HUES6 (cell line): ENCODE measurements at regions not wholly inside any gene's neighbourhood (a gene's known extent, or its start where the extent isn't known, plus 50 kb on each side); places are given as distances from the start of the nearest gene placed in this dataset.
"Not testable (repeated sequence)": the region's sequence is repeated elsewhere in the genome, so short reads cannot be mapped to it uniquely, and the experiment has no call there.

ENCODE experiments used
- H3K27ac ChIP-seq: 2 replicates; pipeline ENCODE4 v1.7.0; 2013; ENCODE audit warnings: low read depth, mild to moderate bottlenecking, low read length, inconsistent platforms
- H3K27me3 ChIP-seq: 2 replicates; pipeline ENCODE4 v1.6.1; 2013; ENCODE audit warnings: low read length; ENCODE audit not compliant: control insufficient read depth, insufficient read depth
- H3K36me3 ChIP-seq: 2 replicates; pipeline ENCODE4 v1.6.1; 2013; ENCODE audit warnings: low read length; ENCODE audit not compliant: control insufficient read depth, insufficient read depth
- H3K4me1 ChIP-seq: 2 replicates; pipeline ENCODE4 v1.6.1; 2013; ENCODE audit warnings: low read length; ENCODE audit not compliant: control insufficient read depth, insufficient read depth
- H3K4me3 ChIP-seq: 2 replicates; pipeline ENCODE4 v1.5.1; 2013; ENCODE audit warnings: low read depth, low read length
- H3K9ac ChIP-seq: one replicate; pipeline ENCODE4 v1.6.1; 2013; ENCODE audit warnings: mild to moderate bottlenecking, low read length
- H3K9me3 ChIP-seq: 2 replicates; pipeline ENCODE4 v1.6.1; 2013; ENCODE audit warnings: low read depth, low read length; ENCODE audit not compliant: control insufficient read depth, insufficient read depth

DNA sequence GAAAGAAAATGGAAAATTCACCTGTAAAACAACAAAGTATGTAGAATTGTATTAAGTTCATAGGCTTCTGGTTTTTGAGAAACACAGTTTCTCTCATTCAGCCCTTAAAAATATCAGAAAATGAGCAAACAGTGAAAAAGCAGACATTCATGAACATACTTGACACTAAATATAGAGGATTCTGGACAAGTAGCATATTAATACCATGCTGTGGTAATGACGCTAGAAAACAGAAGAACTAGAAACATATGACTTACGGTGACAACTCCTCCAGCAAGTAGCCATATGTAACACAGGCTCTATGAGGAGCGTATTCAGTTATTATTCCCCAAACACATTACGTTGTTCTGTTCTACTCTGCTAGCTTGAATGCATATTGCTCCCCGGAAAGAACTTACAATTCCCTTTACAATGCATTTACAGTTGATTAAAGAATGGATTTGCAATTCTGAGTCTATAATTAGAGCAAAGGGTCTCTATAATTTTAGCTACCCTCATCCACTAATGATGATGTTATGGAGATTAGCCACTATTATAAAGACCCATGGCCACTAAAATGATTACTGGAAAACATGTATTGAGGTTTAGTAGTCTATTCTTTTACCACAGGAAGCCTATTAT lies 672.1 kb downstream of the EFNB2 start:
- H3K4me1 ChIP-seq = no peaks in the 10 kb centered on the region
- H3K27ac ChIP-seq = no peak overlapping the region
- no peak overlapping the region for H3K4me3 ChIP-seq
- H3K9me3 ChIP-seq = 0 out of 2 replicates have a peak, but pooled peaks cover 3% of the 10 kb centered on the region
- no peaks in the 10 kb centered on the region for H3K27me3 ChIP-seq
- no peaks in the 10 kb centered on the region for H3K36me3 ChIP-seq
- H3K9ac ChIP-seq = no peak overlapping the region

DNA sequence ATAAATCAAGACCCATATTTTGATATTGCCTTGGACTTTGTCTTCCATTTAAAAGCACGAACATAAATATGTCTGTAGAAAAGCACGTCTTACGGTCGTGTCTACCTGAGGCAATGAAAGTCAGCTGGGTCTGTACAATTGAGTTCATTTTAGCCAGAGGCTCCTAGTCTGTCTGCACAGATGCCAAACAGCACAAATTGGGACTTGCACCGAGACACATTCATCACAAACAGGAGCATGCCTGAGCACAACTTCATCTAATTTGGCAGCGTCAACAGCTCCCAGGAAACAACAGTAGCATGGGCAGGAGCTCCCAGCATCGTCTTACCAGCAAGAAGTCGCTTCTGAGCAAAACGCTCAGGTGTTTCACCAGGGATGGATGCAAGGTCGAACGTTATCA lies 687.0 kb downstream of the EFNB2 start:
- Histone ChIP-seq H3K27me3 (no peaks in the 10 kb centered on the region), H3K4me1 (no peaks in the 10 kb centered on the region), H3K36me3 (no peaks in the 10 kb centered on the region), H3K9ac (no peak overlapping the region), H3K9me3 (no peaks in the 10 kb centered on the region), H3K4me3 (no peak overlapping the region), H3K27ac (no peak overlapping the region)

DNA sequence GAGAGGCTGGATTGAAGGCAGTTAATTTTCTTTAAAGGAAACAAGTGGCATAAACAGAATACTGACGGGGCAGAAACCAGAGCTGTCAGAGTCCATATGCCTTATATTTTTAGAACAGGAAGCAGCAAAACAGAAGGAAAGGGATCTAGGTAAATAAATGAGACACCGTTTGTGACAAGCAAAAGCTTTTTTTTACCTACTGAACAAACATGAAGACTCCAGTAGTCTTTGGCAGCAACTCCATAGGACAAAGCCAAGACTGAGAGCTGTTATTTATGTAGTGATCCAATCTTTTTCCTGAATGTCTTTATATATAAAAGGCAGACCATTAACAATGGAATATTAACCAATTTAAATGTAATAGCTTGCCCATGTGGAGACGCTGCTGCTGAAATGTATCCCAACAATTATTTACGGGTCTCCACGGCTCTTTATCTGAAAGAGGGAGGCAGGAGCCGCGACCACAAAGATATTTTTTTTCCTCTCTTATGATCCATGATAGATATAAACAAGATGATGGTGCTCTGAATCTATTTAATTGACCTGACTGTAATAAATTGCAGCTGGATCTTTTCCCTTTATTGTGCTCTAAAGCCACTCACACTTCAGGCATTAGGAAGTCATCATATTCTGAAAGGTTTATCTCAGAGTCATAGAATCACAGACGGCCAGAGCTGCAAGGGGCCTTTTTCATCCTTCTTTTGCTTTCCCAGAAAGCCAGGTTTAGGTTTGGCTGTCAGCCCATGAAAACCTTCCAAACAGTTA lies 687.8 kb downstream of the EFNB2 start:
- Histone ChIP-seq H3K27ac (no peak overlapping the region), H3K9ac (no peak overlapping the region), H3K4me3 (no peak overlapping the region), H3K4me1 (no peaks in the 10 kb centered on the region), H3K36me3 (no peaks in the 10 kb centered on the region), H3K9me3 (no peaks in the 10 kb centered on the region), H3K27me3 (no peaks in the 10 kb centered on the region)

DNA sequence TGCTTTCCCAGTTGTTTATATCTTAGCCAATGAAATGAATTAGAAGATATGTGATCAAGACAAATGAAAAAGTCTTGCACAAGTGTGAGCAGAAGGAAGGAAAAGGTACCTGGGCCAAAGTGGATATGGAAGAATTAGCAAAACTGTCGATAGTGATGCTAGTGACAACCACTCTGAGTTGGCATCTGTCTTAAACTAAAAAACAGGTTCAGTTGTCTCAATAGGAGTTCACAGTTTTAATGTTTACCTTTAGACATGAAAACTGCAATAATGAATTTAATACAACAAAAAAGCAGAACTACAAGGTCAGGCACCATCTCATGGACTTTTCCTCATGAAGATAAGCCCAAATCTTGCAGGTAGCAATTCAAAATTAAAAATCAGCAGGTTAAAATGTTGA lies 688.5 kb downstream of the EFNB2 start:
- Histone ChIP-seq H3K9me3 (no peaks in the 10 kb centered on the region), H3K27me3 (no peaks in the 10 kb centered on the region), H3K9ac (no peak overlapping the region), H3K4me3 (no peak overlapping the region), H3K27ac (no peak overlapping the region), H3K36me3 (no peaks in the 10 kb centered on the region), H3K4me1 (no peaks in the 10 kb centered on the region)

DNA sequence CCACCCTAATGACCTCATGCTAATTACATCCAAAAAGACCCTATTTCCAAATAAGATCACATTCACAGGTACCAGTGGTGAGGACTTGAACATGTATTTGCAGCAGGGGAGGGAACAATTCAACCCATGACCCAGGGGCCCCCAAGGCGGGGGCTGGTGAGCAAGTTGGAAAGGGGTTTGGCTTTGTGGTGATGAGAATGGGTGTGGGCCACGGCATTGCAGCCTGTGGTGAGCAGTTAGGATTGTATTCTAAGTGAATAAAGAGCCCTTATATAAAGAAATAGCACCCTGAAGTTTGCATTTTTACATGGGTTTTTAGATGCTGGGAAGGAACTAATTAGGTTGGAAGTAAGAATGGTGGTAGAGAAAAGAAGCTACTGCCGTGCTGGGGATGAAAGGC lies 694.2 kb downstream of the EFNB2 start:
- Histone ChIP-seq H3K4me1 (no peaks in the 10 kb centered on the region), H3K36me3 (no peaks in the 10 kb centered on the region), H3K9ac (no peak overlapping the region), H3K4me3 (no peak overlapping the region), H3K9me3 (no peaks in the 10 kb centered on the region), H3K27me3 (no peaks in the 10 kb centered on the region), H3K27ac (no peak overlapping the region)

DNA sequence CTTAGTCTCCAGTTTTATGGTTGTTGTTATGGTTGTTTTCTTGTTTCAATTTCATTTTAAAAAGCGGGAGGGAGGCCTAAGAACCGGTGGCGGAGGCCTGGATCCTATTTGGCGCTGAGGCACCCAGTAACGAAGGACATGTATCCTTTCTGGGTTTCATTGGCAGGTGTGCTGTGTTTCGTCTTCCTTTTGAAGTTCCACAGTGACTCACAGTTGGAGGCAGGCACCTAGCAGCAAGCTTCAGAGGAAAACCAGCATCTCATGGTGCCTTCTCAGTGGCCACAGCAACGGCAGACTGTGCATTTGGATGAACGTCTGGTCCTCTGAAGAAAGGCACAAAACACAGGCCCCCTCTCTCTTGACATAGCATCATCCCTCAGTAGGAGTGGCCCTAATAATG lies 697.2 kb downstream of the EFNB2 start:
- Histone ChIP-seq H3K9me3 (no peaks in the 10 kb centered on the region), H3K27me3 (no peaks in the 10 kb centered on the region), H3K4me1 (no peaks in the 10 kb centered on the region), H3K4me3 (no peak overlapping the region), H3K9ac (no peak overlapping the region), H3K27ac (no peak overlapping the region), H3K36me3 (no peaks in the 10 kb centered on the region)

DNA sequence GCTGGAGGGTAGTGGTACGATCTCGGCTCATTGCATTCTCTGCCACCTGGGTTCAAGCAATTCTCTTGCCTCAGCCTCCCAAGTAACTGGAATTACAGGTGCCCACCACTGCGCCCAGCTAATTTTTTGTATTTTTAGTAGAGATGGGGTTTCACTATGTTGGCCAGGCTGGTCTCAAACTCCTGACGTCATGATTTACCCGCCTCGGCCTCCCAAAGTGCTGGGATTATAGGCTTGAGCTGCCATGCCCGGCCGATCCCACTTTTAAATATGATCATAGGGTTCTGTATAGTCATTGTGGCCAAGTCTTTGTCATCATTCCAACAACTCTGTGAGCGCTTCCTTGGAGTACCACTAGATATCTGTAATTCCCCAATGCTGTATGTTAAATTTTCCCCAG lies 698.2 kb downstream of the EFNB2 start:
- H3K4me1 ChIP-seq, H3K9ac ChIP-seq, H3K4me3 ChIP-seq, H3K36me3 ChIP-seq, H3K27me3 ChIP-seq, H3K27ac ChIP-seq, H3K9me3 ChIP-seq: not testable (repeated sequence)

DNA sequence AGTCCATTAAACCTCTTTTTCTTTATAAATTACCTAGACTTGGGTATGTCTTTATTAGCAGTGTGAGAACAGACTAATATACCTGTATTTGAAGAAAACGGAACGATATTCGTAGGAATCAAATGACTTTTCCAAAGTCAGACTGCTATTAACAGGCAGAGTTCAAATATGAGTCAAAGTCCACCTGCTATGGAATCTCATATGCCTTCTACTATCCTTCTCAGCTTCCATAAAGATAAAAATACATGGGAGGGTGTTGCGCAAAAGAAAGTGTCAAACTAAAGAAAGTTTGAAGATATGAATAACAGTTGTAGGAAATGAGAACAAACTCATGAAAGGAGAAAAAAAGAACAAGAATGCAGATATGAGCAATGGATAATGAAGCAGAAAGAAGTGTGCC lies 704.6 kb downstream of the EFNB2 start:
- Histone ChIP-seq H3K36me3 (no peaks in the 10 kb centered on the region), H3K27ac (no peak overlapping the region), H3K9ac (no peak overlapping the region), H3K27me3 (no peaks in the 10 kb centered on the region), H3K4me3 (no peak overlapping the region), H3K4me1 (no peaks in the 10 kb centered on the region), H3K9me3 (0 out of 2 replicates have a peak, but pooled peaks cover 2% of the 10 kb centered on the region)

DNA sequence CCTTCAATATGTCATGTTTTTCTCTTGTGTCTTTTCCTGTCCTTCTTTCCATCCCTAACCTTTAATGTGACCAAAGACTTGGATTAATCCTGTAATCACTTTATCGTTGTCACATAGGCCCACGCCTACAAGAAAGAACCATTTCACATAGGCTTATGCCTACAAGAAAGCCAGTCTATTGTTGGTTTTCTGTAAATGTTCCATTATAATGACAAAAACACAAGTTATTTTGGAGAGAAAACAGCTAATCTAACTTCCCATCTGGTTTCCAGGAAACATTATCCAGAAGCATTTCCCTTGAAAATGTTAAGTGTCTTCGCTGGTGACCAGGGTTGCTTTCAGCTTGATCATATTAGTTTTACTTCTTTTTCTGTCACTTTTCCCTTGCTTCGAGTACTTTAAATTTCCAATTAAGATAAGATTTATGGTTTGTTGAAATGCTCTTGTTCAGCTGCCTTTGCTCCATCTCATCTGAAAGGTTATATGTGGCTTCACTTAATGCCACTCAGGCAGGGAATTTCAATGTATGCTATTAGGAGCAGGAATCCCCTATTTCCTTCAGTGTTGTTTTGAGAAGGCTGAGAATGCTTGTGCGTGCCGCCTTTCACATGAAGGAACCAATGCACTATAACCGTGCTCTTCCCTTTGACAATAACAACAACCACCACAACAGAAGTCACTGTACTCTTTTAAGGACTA lies 708.2 kb downstream of the EFNB2 start:
- no peaks in the 10 kb centered on the region for H3K27me3 ChIP-seq
- no peaks in the 10 kb centered on the region for H3K4me1 ChIP-seq
- H3K9ac ChIP-seq = no peak overlapping the region
- H3K9me3 ChIP-seq = 0 out of 2 replicates have a peak, but pooled peaks cover 2% of the 10 kb centered on the region
- no peaks in the 10 kb centered on the region for H3K36me3 ChIP-seq
- H3K4me3 ChIP-seq = no peak overlapping the region
- no peak overlapping the region for H3K27ac ChIP-seq

DNA sequence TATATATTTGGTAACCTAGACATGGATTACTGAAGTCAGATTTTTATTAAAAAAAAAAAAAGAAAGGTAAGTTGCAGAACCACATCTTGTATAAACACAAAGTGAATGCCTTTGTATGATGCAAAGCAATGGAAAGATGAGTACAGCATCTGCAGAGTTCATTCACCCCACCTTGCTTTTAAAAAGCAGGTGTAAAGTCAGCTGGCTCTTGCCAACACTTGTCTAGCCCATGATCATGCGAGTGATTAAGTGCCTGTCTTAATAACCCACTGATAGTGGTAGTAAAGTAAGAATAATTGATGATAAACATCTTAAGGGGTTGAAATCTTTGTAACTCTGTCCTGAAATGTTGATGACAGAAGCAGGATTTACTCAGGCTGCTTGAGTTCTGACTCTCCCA lies 710.4 kb downstream of the EFNB2 start:
- Histone ChIP-seq H3K4me1 (no peaks in the 10 kb centered on the region), H3K27ac (no peak overlapping the region)

DNA sequence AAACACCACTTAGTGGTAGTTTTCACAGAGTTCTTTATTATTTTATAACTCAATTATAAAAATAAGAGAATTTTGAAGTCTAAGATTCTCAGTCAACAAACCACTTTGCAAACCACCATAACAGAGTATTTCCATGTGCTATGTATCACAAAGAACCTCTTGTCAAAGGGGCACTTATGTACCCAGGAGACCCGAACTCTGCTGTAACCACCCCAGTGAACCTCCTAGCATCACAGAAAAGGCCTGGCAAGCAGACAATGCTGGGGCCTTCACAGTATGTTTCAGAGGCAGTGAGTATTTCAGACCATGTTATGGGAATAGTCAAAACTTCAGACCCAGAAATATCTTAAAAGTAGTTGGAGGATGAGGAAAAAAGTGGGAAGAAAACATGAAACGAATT lies 714.1 kb downstream of the EFNB2 start:
- Histone ChIP-seq H3K9me3 (no peaks in the 10 kb centered on the region), H3K4me3 (no peak overlapping the region), H3K36me3 (no peaks in the 10 kb centered on the region), H3K4me1 (peaks cover 18% of the 10 kb centered on the region), H3K27ac (no peak overlapping the region), H3K27me3 (peaks cover 16% of the 10 kb centered on the region), H3K9ac (no peak overlapping the region)

More for the DNA sequence above, 710.4 kb downstream of the EFNB2 start:
- Histone ChIP-seq H3K4me3 (no peak overlapping the region), H3K9me3 (0 out of 2 replicates have a peak, but pooled peaks cover 2% of the 10 kb centered on the region), H3K36me3 (no peaks in the 10 kb centered on the region), H3K27me3 (no peaks in the 10 kb centered on the region), H3K9ac (no peak overlapping the region)
